GM23338 (cell line): ENCODE measurements at regions not wholly inside any gene's neighbourhood (a gene's known extent, or its start where the extent isn't known, plus 50 kb on each side); places are given as distances from the start of the nearest gene placed in this dataset.

Experiments used
- CTCF ChIP-seq, 2 experiments: fragments of 200-600 bp in 1 of 2; sonication (generic) in 1 of 2; conservative IDR thresholded peaks; 2 replicates each; pipeline versions ENCODE4 v1.5.1 to v1.6.1; 2016 to 2017; ENCODE audit warnings: antibody characterized with exemption in 2 of 2, low read depth in 2 of 2, mild to moderate bottlenecking in 2 of 2, moderate library complexity in 1 of 2
- EZH2 ChIP-seq: fragments of 200-600 bp; sonication (generic); IDR thresholded peaks from one replicate; pipeline ENCODE4 v1.8.0; 2017; ENCODE audit warnings: antibody characterized with exemption, mild to moderate bottlenecking, low read depth; ENCODE audit not compliant: unreplicated experiment
- EZH2phosphoT487 ChIP-seq: fragments of 200-600 bp; sonication (generic); IDR thresholded peaks from one replicate; pipeline ENCODE4 v1.8.1; 2018; ENCODE audit warnings: antibody characterized with exemption; ENCODE audit not compliant: unreplicated experiment
- POLR2AphosphoS5 ChIP-seq: IDR thresholded peaks from 2 replicates; pipeline ENCODE4 v1.6.1; 2016; ENCODE audit warnings: antibody characterized with exemption, low read depth
- REST ChIP-seq: IDR thresholded peaks from one replicate; pipeline ENCODE4 v1.6.1; 2018; ENCODE audit warnings: antibody characterized with exemption; ENCODE audit not compliant: unreplicated experiment

- TF ChIP-seq REST (no peak), CTCF (conservative IDR thresholded peaks at IDR 0.05; ENCODE audit: low read depth in 2 of 2) (no peak), EZH2 (no peak), EZH2phosphoT487 (no peak), POLR2AphosphoS5 (no peak)
Observed at GRCh38 chr5:155620821-155621410, 607.4 kb downstream of the KIF4B start.
